HG02938 (cell line): ENCODE measurements at regions not wholly inside any gene's neighbourhood (a gene's known extent, or its start where the extent isn't known, plus 50 kb on each side); places are given as distances from the start of the nearest gene placed in this dataset.
"Not testable (repeated sequence)": the region's sequence is repeated elsewhere in the genome, so short reads cannot be mapped to it uniquely, and the experiment has no call there.

Experiments
- ATAC-seq: cut with Tn5 transposase; IDR thresholded peaks from one replicate; pipeline ENCODE4 v1.9.1; 2021; ENCODE audit warnings: mild to moderate bottlenecking, moderate library complexity; ENCODE audit not compliant: unreplicated experiment

DNA sequence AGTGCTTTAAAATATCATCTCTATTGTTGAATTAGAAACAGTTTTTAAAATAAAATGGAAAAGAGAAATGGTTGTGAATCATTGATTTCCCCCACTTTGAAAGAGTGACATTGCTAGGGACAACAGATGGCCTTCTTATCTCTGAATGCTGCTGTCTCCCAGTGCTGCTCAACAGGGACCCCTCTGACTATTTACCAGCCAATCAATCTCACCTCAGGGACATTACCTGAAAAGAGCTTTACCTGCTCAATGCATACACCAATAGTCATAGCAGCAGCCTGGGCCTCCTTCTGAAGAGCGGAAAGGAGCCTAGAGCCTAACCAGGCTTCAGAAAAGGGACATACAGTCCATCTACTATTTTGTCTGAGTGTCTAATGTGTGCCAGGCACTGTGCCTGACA lies 162.8 kb downstream of the CGGBP1 start:
- no peak for ATAC-seq

DNA sequence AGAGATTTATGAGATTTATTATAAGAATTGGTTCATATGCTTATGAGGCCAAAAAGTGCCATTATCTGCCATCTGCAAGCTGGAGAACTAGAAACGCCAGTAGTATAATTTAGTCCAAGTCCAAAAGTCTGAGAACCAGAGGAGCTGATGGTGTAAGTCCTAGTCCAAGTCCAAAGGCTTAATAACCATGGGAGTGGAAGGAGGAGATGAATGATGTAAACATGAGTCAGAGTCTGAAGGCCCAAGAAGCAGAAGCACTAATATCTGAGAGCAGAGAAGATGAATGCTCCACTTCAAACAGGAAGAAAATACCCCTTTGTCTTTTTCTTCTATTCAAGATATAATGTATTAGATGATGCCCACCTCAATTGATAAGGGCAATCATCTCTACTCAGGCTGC lies 185.7 kb downstream of the CGGBP1 start:
- no peak for ATAC-seq

- ATAC-seq: no peak
Observed at GRCh38 chr3:87867001-87867400, 191.8 kb downstream of the CGGBP1 start.

DNA sequence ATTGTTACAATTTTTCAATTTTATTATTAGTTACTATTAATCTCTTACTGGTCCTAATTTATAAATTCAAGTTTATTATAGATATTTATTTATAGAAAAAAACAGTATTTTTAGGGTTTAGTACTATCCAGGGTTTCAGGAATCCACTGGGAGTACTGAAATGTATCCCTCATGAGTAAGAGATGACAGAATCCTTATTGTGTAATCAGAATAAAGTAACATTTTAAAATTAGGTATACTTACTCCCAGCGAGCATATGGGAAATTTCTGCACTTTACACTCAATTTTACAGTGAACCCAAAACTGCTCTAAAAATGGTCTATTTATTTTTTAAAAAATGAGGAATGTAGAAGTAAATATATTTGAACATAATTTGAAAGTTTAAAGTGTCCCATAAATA lies 202.7 kb downstream of the CGGBP1 start:
- ATAC-seq: no peak

DNA sequence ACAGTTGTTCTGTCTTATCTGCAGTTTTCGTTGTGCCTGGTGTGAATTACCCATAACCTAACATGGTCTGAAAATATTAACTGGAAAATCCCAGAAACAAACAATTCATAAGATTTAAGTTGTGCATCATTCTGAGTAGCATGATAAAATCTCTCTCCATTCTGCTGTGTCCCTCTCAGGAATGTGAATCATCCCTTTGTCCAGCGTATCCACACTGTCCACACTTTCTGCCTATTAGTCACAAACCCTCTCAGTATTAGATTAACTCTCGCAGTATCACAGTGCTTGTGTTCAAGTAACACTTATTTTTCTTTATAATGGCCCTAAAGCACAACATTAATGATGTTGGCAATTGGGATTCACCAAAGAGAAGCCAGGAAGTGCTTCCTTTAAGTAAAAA lies 203.2 kb downstream of the CGGBP1 start:
- ATAC-seq: no peak

GRCh38 chr3:87855211-87855610 lies 203.6 kb downstream of the CGGBP1 start:
- ATAC-seq: no peak

GRCh38 chr3:87848003-87848402 lies 210.8 kb downstream of the CGGBP1 start:
- ATAC-seq: no peak

DNA sequence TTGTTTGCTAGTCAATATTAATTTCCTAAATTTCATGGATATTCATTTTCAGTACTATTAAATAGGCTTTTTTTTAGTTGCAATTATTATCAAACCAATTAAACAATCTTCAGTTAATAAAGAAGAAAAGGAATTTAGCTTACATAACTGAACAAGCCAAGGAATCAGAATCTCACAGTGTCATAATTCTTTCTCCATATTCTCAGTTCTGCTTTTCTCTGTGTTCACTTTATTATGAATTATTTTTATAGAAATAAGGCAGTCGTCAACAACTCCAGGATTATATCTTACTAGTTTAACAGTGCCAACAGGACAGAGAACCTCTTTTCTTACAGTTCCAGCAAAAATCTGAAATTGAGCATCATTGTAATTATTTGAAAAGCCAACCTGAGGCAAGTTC lies 221.7 kb downstream of the CGGBP1 start:
- no peak for ATAC-seq

DNA sequence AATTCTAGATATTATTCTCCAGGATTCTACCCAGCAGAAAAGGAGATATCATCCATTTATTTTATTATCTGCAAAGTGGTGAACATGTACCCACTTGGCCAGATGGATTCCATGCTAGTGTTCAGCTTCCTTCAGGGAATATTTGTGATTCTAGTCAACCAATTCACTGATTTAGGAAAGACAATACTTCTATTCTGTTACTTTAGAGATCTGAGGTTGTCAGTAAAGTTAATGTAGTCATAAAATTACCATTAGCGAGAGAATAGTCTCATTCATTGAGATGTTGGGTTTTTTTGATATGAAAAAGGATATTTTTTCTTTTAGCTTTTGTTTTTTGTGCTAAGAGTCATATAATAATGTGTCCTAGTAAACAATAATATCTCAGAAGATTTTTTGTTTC lies 222.8 kb downstream of the CGGBP1 start:
- no peak for ATAC-seq

DNA sequence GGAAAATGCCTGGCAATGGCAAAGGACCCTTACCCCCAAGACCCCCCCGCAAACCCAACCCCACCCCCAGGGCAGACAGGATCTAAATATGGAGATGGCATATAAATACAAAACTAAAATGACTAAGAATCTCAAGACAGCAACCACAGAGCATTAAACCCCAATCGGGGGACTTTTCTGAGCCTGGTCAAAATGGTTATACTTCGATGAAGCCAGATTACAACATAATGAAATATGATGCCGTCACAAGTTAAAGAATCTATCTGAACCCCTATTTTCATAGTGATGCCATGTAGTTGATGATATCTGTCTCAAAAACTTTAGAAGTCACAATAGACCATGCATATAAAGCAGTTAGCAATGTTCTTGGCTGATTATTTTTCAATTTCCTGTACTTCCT lies 223.6 kb downstream of the CGGBP1 start:
- ATAC-seq: no peak

- ATAC-seq: no peak
Observed at GRCh38 chr3:87834327-87834726, 224.5 kb downstream of the CGGBP1 start.

- ATAC-seq: no peak
Observed at GRCh38 chr3:87833039-87833377, 225.8 kb downstream of the CGGBP1 start.

DNA sequence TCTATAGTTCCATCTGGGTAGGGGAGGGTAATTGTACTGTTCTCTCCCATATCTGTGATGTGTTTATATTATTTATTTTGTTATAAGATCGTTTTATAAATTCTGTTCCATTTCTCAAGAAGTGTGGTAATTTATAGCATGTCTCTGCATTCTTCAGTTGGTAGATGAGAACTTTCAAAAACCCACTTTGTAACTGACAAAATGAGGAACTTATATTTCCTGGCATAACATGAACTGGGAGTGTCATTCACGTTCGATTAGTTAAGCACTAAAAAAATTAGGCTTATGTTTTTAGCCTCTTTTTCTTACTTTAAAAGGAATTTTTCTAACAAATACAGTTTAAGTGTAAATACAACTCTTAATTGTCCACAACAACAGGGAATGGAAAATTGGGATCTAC lies 230.8 kb downstream of the CGGBP1 start:
- no peak for ATAC-seq

DNA sequence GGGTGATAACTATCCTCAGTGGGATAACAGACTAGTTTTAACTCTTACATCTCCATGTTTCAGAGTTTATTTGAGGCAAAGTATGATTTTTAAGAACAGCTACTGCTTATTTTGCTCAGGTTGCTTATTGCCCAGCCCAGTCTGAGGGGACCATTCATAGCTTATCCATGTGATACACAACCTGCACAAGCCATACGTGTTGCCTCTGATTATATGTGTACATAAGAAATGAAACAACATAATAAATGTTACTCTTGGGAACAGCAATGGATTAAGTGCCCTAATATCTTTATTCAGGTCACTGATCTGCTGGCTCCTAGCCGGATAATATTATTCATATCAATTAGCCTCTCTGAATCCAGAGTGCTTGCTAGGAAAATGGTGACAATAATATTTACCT lies 236.2 kb downstream of the CGGBP1 start:
- no peak for ATAC-seq

DNA sequence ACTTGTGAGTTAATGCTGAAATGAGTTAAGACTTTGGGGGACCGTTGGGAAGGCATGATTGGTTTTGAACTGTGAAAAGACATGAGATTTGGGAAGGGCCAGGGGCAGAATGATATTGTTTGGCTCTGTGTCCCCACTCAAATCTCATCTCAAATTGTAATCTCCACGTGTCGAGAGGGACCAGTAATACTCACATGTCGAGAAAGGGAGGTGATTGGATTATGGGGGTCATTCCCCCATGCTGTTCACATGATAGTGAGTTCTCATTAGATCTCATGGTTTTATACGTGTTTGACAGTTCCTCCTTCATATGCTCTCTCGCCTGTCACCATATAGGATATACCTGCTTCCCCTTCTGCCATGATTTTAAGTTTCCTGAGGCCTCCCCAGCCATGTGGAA lies 245.3 kb downstream of the CGGBP1 start:
- not testable (repeated sequence) for ATAC-seq

DNA sequence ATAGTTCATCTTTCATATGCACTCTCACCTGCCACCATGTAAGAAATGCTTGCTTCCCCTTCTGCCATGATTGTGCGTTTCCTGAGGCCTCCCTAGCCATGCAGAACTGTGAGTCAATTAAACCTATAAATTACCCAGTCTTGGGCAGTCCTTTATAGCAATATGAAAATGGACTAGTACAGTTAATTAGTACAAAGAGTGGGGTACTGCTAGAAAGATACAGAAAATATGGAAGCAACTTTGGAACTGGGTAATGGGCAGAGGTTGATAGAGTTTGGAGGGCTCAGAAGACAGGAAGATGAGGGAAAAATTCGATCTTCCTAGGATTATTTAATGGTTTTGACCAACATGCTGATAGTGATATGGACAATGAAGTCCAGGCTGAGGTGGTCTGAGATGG lies 246.9 kb downstream of the CGGBP1 start:
- ATAC-seq: no peak

DNA sequence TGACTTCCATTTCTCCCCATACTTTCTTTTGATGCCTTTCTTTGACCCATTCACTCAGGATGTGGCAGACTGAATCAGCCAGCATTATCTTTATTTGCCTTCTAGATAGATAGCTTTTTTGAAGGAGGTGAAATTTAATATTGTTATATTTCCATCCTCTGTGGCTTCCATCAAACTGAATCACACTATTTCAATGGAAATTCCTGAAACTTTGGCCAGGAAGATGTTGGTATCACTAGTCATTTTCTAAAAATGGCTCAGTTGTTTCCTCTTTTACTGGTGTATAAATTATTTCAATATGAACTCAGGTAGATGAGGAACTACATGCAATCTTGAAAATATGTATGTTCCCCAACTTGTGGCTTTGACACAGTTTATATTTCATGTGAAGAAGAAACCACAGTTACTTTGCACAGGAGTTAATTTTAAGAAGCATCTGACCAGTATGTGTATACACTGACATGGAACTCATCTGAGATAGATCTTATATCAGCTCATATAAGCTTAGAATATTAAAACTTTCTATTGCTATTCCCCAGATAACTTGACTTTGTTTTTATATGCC lies 248.3 kb downstream of the CGGBP1 start:
- ATAC-seq: no peak

- ATAC-seq: peak; percentile 93
Observed at GRCh38 chr3:87805670-87806069, 253.1 kb downstream of the CGGBP1 start.

DNA sequence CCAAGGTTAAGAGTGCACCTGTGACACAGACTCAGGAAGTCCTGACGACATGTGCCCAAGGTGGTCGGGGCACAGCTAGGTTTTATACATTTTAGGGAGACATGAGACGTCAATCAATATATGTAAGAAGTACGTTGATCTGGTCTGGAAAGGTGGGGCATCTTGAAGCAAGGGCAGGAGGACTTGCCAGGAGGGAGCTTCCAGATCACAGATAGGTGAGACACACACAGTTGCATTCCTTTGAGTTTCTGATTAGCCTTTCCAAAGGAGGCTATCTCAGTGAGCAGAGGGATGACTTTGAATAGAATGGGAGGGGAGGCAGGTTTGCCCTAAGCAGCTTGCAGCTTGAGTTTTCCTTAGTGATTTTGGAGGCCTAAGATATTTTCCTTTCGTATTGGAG lies 257.4 kb downstream of the CGGBP1 start:
- no peak for ATAC-seq

DNA sequence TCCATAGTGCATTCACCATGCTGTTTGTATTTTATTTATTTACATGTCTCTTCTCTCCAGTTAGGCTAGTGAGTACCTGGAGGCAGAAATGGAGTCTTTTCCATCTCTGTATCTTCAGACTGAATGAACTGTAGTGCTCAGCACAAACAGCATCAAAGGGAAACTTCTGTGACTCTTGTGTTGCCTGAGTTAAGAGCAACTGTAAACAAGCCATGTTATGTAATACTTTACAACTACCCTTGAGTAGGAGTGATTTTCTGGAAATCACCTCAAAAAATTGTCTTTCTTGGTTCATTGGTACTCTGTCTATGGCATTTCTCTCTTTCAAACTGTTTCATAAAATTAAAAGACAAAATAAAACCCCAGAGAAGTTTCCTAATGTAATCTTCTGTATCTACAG lies 258.3 kb downstream of the CGGBP1 start:
- ATAC-seq: no peak

DNA sequence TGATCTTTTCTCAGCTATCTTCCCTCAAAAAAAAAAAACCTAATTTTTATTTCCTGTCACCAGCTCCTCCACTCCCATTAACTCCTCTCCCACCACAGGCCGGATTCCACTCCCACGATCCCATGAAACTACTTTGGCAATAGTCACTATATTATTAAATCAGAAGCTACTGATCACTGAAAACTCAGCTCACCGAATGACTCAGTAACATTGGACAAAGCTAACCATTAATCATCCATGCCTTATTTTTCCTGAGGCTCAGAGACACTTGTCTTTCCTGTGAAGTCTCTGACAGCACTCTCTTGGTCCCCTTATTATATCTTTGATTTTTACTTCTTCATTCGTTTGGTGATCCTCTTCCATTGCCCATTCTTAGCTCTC lies 260.2 kb downstream of the CGGBP1 start:
- ATAC-seq: no peak

- no peak for ATAC-seq
Observed at GRCh38 chr3:87797872-87798566, 260.8 kb downstream of the CGGBP1 start.

DNA sequence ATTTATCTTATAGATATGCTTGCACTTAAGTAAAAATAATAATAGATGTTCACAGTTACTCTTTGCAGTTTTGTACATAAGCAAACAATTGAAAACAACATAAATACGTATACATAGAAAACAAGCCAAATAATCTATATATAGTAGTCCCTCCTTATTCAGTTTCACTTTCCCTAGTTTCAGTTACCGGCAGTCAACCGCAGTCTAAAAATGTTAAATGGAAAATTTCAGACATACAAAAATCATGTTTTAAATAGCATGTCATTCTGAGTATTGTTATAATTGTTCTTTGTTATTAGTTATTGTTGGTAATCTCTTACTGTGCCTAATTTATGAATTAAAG lies 262.0 kb downstream of the CGGBP1 start:
- no peak for ATAC-seq
